Prostate gland (tissue), 2 donors: ENCODE measurements at regions not wholly inside any gene's neighbourhood (a gene's known extent, or its start where the extent isn't known, plus 50 kb on each side); places are given as distances from the start of the nearest gene placed in this dataset.
A peak's percentile ranks its signal among the peaks of the same experiment; 100 is the strongest.

Experiments used
- DNase-seq: peaks from one replicate; pipeline ENCODE4 v3.0.0-alpha.2; 2019; ENCODE audit warnings: low spot score
- H3K27ac ChIP-seq, 2 donors: fragments of 200-600 bp; sonication (generic); 2 replicates each; pipeline ENCODE4 v1.5.1; 2017 to 2019
- H3K27me3 ChIP-seq: fragments of 200-600 bp; sonication (generic); replicated peaks from 2 replicates; pipeline ENCODE4 v1.5.1; 2019; ENCODE audit not compliant: insufficient read depth
- H3K36me3 ChIP-seq, 2 donors: fragments of 200-600 bp; sonication (generic); 1 replicate in 1 of 2; 2 replicates in 1 of 2; pipeline versions ENCODE4 v1.5.1 to v1.8.1; 2017 to 2019
- H3K4me1 ChIP-seq: fragments of 200-600 bp; sonication (generic); replicated peaks from 2 replicates; pipeline ENCODE4 v1.5.1; 2019
- H3K4me3 ChIP-seq, 2 donors: fragments of 200-600 bp; sonication (generic); 2 replicates each; pipeline ENCODE4 v1.5.1; 2017 to 2019
- H3K9me3 ChIP-seq: fragments of 200-600 bp; sonication (generic); 2 replicates; pipeline ENCODE4 v1.5.1; 2017
- CTCF ChIP-seq, 4 experiments: fragments of 200-600 bp in 2 of 4; fragments of 450-650 bp in 2 of 4; sonication (generic) in 2 of 4; IDR thresholded peaks; 1 replicate in 3 of 4; 2 replicates in 1 of 4; pipeline ENCODE4 v1.5.1; 2016 to 2019; ENCODE audit warnings: antibody characterized with exemption in 4 of 4, mild to moderate bottlenecking in 2 of 4, moderate library complexity in 2 of 4
- POLR2A ChIP-seq: fragments of 450-650 bp; IDR thresholded peaks from one replicate; pipeline ENCODE4 v1.6.1; 2016; ENCODE audit warnings: antibody characterized with exemption, mild to moderate bottlenecking
- POLR2AphosphoS5 ChIP-seq: sonication (generic); formaldehyde crosslinking; IDR thresholded peaks from one replicate; pipeline ENCODE4 v1.6.1; 2017; ENCODE audit warnings: antibody characterized with exemption
- WGBS: methylation state at CpG from one replicate; pipeline ENCODE4 v1.1.5; 2018; 5-methylcytosine and 5-hydroxymethylcytosine counted together
- intact Hi-C: fragments of 100-400 bp; cut with DNase I; formaldehyde crosslinking; loops from one replicate; pipeline ENCODE4 v1.14.2; 2022

- Histone ChIP-seq H3K27me3 (no peaks in the 10 kb centered on the region), H3K36me3 (no peaks in the 10 kb centered on the region), H3K4me3 (no peak overlapping the region), H3K4me1 (no peaks in the 10 kb centered on the region), H3K9me3 (no peaks in the 10 kb centered on the region), H3K27ac (no peak overlapping the region)
- TF ChIP-seq CTCF (IDR thresholded peaks at IDR 0.05), result no peak
- TF ChIP-seq POLR2AphosphoS5, result no peak
- no peak for TF ChIP-seq POLR2A
- no peak for DNase-seq
- intact Hi-C loops, result no loop called here
Observed at GRCh38 chr4:92232566-92232965, 71.2 kb upstream of the GRID2 start.

DNA sequence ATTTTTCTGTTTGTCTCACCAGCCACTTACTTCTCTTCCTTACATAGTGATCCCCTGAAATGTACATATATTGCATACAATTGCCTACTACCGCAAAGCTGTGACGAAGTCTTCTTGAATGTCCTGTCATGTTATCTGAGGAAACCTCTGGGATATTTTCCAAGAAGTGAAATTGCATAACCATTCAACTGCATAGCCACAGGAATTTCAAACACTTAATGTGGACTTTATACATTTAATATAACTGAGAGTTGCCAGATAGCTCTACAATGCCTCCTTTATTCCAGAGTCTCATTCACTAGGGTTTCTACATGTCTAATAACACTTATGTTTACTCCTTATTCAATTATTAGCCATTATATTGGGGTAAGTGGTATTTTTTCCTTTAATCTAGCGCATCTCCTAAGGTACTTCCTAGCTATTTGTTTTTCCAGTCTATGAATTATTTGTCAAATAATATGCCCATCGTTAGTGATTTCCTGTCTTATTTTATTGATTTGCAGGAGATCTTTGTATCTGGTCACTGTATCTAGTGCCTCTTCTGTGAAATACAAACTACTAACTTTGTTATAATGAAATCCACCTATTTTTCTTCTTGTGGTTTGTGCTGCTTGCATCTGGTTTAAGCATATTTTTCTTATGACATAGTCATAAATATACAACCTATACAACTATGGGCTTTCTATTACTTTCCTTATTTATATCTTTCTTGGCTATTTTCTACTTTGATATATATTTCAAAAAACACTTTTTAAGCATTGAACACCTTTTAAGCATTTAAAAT, 69.2 kb upstream of the GRID2 start:
- intact Hi-C loops, result no loop called here
- H3K27ac ChIP-seq, result no peak overlapping the region
- TF ChIP-seq POLR2AphosphoS5 (peak; percentile 84), CTCF (IDR thresholded peaks at IDR 0.05) (no peak)
- DNase-seq, result peak; percentile 45
- H3K4me3 ChIP-seq, result no peak overlapping the region
- no peaks in the 10 kb centered on the region for H3K9me3 ChIP-seq
- H3K36me3 ChIP-seq, result no peaks in the 10 kb centered on the region
- WGBS, result 33% methylated on average over 4 of the region's 4 CpGs
- H3K27me3 ChIP-seq, result no peaks in the 10 kb centered on the region
- no peaks in the 10 kb centered on the region for H3K4me1 ChIP-seq

DNA sequence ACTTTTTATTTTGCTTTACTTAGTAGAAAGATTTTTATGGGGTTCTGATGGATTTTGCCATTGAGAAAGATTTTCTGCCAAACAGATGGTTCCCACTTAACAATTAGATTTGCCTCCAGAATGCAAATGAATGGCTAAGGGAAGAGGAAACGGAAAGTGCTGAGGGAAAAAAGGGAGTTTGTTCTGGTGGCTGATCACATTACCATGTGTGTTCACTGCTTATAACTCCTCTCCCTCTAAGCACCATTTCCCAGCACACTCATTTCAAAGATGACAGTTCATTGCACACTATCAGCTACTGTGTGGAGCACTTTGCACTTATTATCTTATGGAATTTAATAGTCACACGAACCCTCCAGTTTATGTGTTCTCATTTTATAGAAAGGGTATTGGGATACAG, 68.0 kb upstream of the GRID2 start:
- 42% methylated on average over 2 of the region's 2 CpGs for WGBS
- intact Hi-C loops, result no loop called here

GRCh38 chr4:92236877-92237276, 66.9 kb upstream of the GRID2 start:
- no peak overlapping the region for H3K4me3 ChIP-seq
- no peaks in the 10 kb centered on the region for H3K9me3 ChIP-seq
- no peak for DNase-seq
- no peak overlapping the region for H3K27ac ChIP-seq
- intact Hi-C loops, result no loop called here
- no peaks in the 10 kb centered on the region for H3K4me1 ChIP-seq
- no peaks in the 10 kb centered on the region for H3K36me3 ChIP-seq
- no peaks in the 10 kb centered on the region for H3K27me3 ChIP-seq
- TF ChIP-seq POLR2AphosphoS5 (no peak), POLR2A (no peak), CTCF (IDR thresholded peaks at IDR 0.05) (no peak)
- WGBS, result 98% methylated on average over 1 of the region's 1 CpG

More for the DNA sequence above, 68.0 kb upstream of the GRID2 start:
- no peak for DNase-seq
- no peaks in the 10 kb centered on the region for H3K36me3 ChIP-seq
- TF ChIP-seq CTCF (IDR thresholded peaks at IDR 0.05) (no peak), POLR2AphosphoS5 (no peak), POLR2A (no peak)
- no peaks in the 10 kb centered on the region for H3K4me1 ChIP-seq
- no peaks in the 10 kb centered on the region for H3K27me3 ChIP-seq
- H3K9me3 ChIP-seq, result no peaks in the 10 kb centered on the region
- no peak overlapping the region for H3K27ac ChIP-seq
- no peak overlapping the region for H3K4me3 ChIP-seq

DNA sequence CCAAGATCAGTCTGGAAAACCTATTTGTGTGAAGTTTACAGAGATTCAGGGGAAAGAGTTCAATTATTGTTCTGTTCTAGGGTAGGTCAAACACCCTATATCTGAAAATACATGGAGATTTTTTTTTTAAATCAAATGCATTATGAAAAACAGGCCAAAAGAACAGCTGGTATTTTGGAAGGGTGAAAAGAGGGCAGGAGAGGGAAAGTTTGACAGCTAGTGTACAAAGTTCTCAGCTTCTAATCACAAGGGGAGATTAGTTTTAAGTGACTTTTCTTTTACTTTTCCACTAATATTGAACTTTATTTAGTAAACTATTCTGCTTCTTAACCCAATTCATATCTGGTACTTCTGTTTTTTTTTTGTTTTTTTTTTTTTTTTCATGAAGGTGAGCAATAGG, 66.2 kb upstream of the GRID2 start:
- TF ChIP-seq POLR2A (no peak), POLR2AphosphoS5 (no peak), CTCF (IDR thresholded peaks at IDR 0.05) (no peak)
- Histone ChIP-seq H3K36me3 (no peaks in the 10 kb centered on the region), H3K27ac (no peak overlapping the region), H3K9me3 (no peaks in the 10 kb centered on the region), H3K4me1 (no peaks in the 10 kb centered on the region), H3K27me3 (no peaks in the 10 kb centered on the region), H3K4me3 (no peak overlapping the region)
- no peak for DNase-seq
- intact Hi-C loops, result no loop called here
